OCI-LY7 (cell line): ENCODE measurements at regions not wholly inside any gene's neighbourhood (a gene's known extent, or its start where the extent isn't known, plus 50 kb on each side); places are given as distances from the start of the nearest gene placed in this dataset.

Experiments used
- BruUV-seq: library from RNA; stranded (reverse); fragments of 400-500 nt; replicated peaks from 2 replicates; lab custom pipeline; 2021; lab: Mats Ljungman, UMichigan
- CTCF ChIA-PET: fragments of 300-600 bp; sonication (Branson Sonifier 250); formaldehyde crosslinking; loops from one replicate; lab custom pipeline; 2022; ENCODE audit warnings: antibody characterized with exemption; ENCODE audit not compliant: unreplicated experiment; lab: Charles Lee
- POLR2A ChIA-PET: fragments of 300-600 bp; sonication (Branson Sonifier 250); formaldehyde crosslinking; loops from one replicate; lab custom pipeline; 2022; ENCODE audit warnings: antibody characterized with exemption; lab: Charles Lee
- DNase-seq: peaks from one replicate; pipeline ENCODE4 v3.0.0-alpha.2; 2015; ENCODE audit warnings: low spot score
- H2AFZ ChIP-seq: fragments of 200-600 bp; sonication (generic), shearing (Covaris generic); 2 replicates; pipeline ENCODE4 v1.6.1; 2014; ENCODE audit warnings: mild to moderate bottlenecking, antibody characterized with exemption, low read length, moderate library complexity
- H3K27ac ChIP-seq: fragments of 200-600 bp; sonication (generic); 2 replicates; pipeline ENCODE4 v1.5.1; 2014; ENCODE audit warnings: mixed run types, low read depth, mild to moderate bottlenecking, moderate library complexity, low read length, inconsistent platforms; ENCODE audit not compliant: poor library complexity, severe bottlenecking
- H3K36me3 ChIP-seq: fragments of 200-600 bp; sonication (generic); 2 replicates; pipeline ENCODE4 v1.6.1; 2014; ENCODE audit warnings: mild to moderate bottlenecking, antibody characterized with exemption, low read length, moderate library complexity, mixed read lengths; ENCODE audit not compliant: insufficient read depth
- H3K4me1 ChIP-seq: fragments of 200-600 bp; sonication (generic); 2 replicates; pipeline ENCODE4 v1.5.1; 2014; ENCODE audit warnings: mild to moderate bottlenecking, low read length; ENCODE audit not compliant: insufficient read depth, poor library complexity, severe bottlenecking
- H3K4me2 ChIP-seq: fragments of 200-600 bp; sonication (generic); 2 replicates; pipeline ENCODE4 v1.6.1; 2014; ENCODE audit warnings: mild to moderate bottlenecking, low read length
- H3K4me3 ChIP-seq: fragments of 200-600 bp; sonication (generic); 2 replicates; pipeline ENCODE4 v1.5.1; 2014; ENCODE audit warnings: mild to moderate bottlenecking, low read depth, low read length; ENCODE audit not compliant: poor library complexity, severe bottlenecking
- H3K79me2 ChIP-seq: fragments of 200-600 bp; sonication (generic); 2 replicates; pipeline ENCODE4 v1.6.1; 2016; ENCODE audit warnings: low read depth, mild to moderate bottlenecking, low read length, moderate library complexity, mixed read lengths; ENCODE audit not compliant: insufficient read depth
- H3K9me2 ChIP-seq: fragments of 200-600 bp; sonication (generic); 2 replicates; pipeline ENCODE4 v1.6.1; 2016; ENCODE audit warnings: mild to moderate bottlenecking, low read length, mixed read lengths; ENCODE audit not compliant: insufficient read depth
- H3K9me3 ChIP-seq: fragments of 200-600 bp; sonication (generic); 2 replicates; pipeline ENCODE4 v1.6.1; 2014; ENCODE audit warnings: mild to moderate bottlenecking, mixed run types, low read length, mixed read lengths
- H4K20me1 ChIP-seq: fragments of 200-600 bp; sonication (generic); 2 replicates; pipeline ENCODE4 v1.6.1; 2014; ENCODE audit warnings: mild to moderate bottlenecking, antibody characterized with exemption, low read length, moderate library complexity, mixed read lengths; ENCODE audit not compliant: insufficient read depth
- EZH2phosphoT487 ChIP-seq: fragments of 200-600 bp; sonication (generic); IDR thresholded peaks from 2 replicates; pipeline ENCODE4 v1.6.1; 2018; ENCODE audit warnings: low read depth, borderline replicate concordance, mild to moderate bottlenecking, mixed run types, antibody characterized with exemption, low read length, moderate library complexity, mixed read lengths
- intact Hi-C: fragments of 100-400 bp; cut with micrococcal nuclease; formaldehyde crosslinking; loops from one replicate; pipeline ENCODE4 v1.10.0; 2022; ENCODE audit not compliant: unreplicated experiment
- TF ChIP-seq, protein P1 (sequence below): fragments of 200-600 bp; sonication (generic); conservative IDR thresholded peaks from 2 replicates; pipeline ENCODE4 v1.5.1; 2014; ENCODE audit warnings: mild to moderate bottlenecking, antibody characterized with exemption, low read length, moderate library complexity, mixed read lengths

DNA sequence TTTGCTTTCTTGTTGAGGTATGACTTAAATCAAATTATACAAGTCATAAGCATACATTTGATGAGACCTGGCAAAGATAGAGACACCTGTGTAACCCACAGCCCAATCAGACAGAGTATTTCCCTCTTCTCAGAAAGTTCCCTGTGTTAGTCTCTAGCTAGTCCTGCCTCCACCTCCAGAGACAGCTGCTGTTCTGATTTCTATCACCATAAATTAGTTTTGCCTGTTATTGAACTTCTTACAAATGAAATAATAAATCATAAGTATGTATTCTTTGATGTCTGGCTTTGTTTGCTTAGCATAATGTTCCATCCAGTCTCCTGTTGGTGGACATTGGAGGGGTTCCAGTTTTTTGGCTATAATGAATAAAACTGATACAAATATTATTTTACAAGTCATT lies 194.5 kb downstream of the ICE1 start:
- Histone ChIP-seq H4K20me1 (no peaks in the 10 kb centered on the region), H3K79me2 (no peaks in the 10 kb centered on the region), H2AFZ (no peak overlapping the region), H3K4me3 (no peak overlapping the region), H3K4me2 (no peak overlapping the region), H3K4me1 (peaks cover 5% of the 10 kb centered on the region), H3K36me3 (no peaks in the 10 kb centered on the region), H3K27ac (no peak overlapping the region), H3K9me3 (no peaks in the 10 kb centered on the region), H3K9me2 (no peaks in the 10 kb centered on the region)
- TF ChIP-seq EZH2phosphoT487, result no peak
- TF ChIP-seq, protein P1, sequence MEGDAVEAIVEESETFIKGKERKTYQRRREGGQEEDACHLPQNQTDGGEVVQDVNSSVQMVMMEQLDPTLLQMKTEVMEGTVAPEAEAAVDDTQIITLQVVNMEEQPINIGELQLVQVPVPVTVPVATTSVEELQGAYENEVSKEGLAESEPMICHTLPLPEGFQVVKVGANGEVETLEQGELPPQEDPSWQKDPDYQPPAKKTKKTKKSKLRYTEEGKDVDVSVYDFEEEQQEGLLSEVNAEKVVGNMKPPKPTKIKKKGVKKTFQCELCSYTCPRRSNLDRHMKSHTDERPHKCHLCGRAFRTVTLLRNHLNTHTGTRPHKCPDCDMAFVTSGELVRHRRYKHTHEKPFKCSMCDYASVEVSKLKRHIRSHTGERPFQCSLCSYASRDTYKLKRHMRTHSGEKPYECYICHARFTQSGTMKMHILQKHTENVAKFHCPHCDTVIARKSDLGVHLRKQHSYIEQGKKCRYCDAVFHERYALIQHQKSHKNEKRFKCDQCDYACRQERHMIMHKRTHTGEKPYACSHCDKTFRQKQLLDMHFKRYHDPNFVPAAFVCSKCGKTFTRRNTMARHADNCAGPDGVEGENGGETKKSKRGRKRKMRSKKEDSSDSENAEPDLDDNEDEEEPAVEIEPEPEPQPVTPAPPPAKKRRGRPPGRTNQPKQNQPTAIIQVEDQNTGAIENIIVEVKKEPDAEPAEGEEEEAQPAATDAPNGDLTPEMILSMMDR, result no peak
- no peak for DNase-seq
- intact Hi-C loops, result no loop called here
- ChIA-PET POLR2A (interaction anchor here (0.6 kb wide), 2 partner anchors 17 to 165 kb away, joined by 4 to 7 read pairs; no protein-coding TSS in a partner anchor), CTCF (no interaction called here)
- BruUV-seq, result no TSS peak

DNA sequence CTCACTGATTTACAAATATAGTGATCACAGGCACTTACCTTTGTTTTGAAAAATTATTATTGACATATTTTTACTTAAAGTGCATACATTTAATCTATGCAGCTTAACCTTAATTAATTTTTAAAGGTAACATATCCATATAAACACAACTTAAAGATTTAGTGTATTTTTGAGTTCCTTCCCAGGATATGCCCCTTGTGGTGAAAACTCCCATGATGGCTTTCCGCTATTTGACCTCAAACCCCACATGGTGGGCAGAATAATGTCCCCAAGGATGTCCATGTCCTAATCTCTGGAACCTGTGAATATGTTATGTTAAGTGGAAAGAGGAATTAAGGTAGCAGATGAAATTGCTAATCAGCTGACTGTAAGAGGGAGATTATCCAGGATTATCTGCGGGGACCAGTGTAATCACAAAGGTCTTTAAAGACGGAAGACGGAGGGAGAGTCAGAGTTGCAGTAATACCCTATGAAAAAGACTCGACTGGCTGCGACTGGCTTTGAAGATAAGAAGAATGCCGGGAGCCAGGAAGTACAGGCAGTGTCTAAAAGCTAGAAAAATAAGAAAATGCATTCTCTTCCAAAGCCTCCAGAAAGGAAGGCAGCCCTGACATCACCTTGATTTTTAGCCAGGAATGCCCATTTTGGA lies 193.9 kb downstream of the ICE1 start:
- BruUV-seq, result no TSS peak
- no peak for TF ChIP-seq EZH2phosphoT487
- TF ChIP-seq, protein P1, result no peak

DNA sequence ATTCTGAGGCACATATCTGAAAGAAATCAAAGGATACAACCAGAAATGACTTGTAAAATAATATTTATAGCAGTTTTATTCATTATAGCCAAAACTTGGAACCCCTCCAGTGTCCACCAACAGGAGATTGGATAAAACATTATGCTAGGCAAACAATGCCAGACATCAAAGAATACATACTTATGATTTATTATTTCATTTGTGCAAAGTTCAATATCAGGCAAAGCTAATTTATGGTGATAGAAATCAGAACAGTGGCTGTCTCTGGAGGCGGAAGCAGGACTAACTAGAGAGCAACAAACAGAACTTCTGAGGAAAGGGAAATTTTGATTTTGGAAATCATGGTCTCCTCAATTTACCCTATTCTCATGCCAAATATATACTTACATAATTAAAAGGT lies 193.1 kb downstream of the ICE1 start:
- no TSS peak for BruUV-seq
- no peak overlapping the region for H3K27ac ChIP-seq
- no peak overlapping the region for H2AFZ ChIP-seq
- H3K9me3 ChIP-seq, result no peaks in the 10 kb centered on the region
- POLR2A ChIA-PET, result interaction anchor here (0.6 kb wide), 1 partner anchor 112 kb away, joined by 3 read pairs; no protein-coding TSS in a partner anchor
- no peak overlapping the region for H3K4me3 ChIP-seq
- TF ChIP-seq EZH2phosphoT487, result no peak
- TF ChIP-seq, protein P1, result no peak
- H3K4me2 ChIP-seq, result no peak overlapping the region
- H3K9me2 ChIP-seq, result no peaks in the 10 kb centered on the region
- peaks cover 5% of the 10 kb centered on the region for H3K4me1 ChIP-seq
- DNase-seq, result no peak
- no peaks in the 10 kb centered on the region for H4K20me1 ChIP-seq
- CTCF ChIA-PET, result no interaction called here
- no peaks in the 10 kb centered on the region for H3K36me3 ChIP-seq
- intact Hi-C loops, result no loop called here
- no peaks in the 10 kb centered on the region for H3K79me2 ChIP-seq

More for the DNA sequence above, 193.9 kb downstream of the ICE1 start:
- ChIA-PET POLR2A (interaction anchor here (0.6 kb wide), 2 partner anchors 18 to 164 kb away, joined by 4 to 7 read pairs; no protein-coding TSS in a partner anchor), CTCF (no interaction called here)
- Histone ChIP-seq H3K4me2 (no peak overlapping the region), H4K20me1 (no peaks in the 10 kb centered on the region), H3K9me3 (no peaks in the 10 kb centered on the region), H3K27ac (no peak overlapping the region), H2AFZ (no peak overlapping the region), H3K79me2 (no peaks in the 10 kb centered on the region), H3K4me1 (peaks cover 5% of the 10 kb centered on the region), H3K4me3 (no peak overlapping the region), H3K36me3 (no peaks in the 10 kb centered on the region), H3K9me2 (no peaks in the 10 kb centered on the region)
- intact Hi-C loops, result no loop called here
- no peak for DNase-seq
